ENCODE measurements at regions not wholly inside any gene's neighbourhood (a gene's known extent, or its start where the extent isn't known, plus 50 kb on each side); places are given as distances from the start of the nearest gene placed in this dataset.

DNA sequence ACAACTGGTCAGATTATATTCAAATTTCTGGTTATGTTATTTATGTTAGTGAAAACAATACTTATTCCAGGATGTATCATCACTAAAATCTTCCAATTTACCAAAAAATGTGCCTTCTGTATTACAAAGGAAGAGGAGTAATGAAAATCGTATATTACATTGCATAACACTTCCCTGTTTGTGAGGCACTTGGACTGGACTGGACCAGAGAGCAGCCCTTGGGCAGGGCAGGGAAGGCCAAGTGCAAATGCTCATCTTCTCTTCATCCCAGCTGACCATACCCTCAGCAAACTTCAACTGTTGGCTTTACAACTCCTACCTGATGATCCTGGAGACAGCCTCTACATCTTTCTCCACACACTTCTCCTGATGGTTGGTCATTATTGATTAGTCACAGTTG is 285.7 kb upstream of the MME start:
- Histone ChIP-seq H3K36me3 (no peaks in the 10 kb centered on the region), H3K27ac (peak overlapping the region in 1 of 5 donors; percentile 40), H3K4me1 (peaks cover 0 to 3% (median 0%) of the 10 kb centered on the region in 4 donors), H3K27me3 (no peaks in the 10 kb centered on the region), H3K9me3 (no peaks in the 10 kb centered on the region), H3K4me3 (no peak overlapping the region)
- 65 to 74% (median 70%) methylated on average over 1 of the region's 1 CpG for WGBS, 5 donors
- intact Hi-C loops (cut with DNase I; ENCODE audit: low total_unique reads) = no loop called here
- TF ChIP-seq POLR2A (IDR thresholded peaks at IDR 0.05) (no peak), POLR2AphosphoS5 (IDR thresholded peaks at IDR 0.05) (no peak), EP300 (IDR thresholded peaks at IDR 0.05) (no peak), CTCF (IDR thresholded peaks at IDR 0.05) (no peak)
- no peak for DNase-seq

DNA sequence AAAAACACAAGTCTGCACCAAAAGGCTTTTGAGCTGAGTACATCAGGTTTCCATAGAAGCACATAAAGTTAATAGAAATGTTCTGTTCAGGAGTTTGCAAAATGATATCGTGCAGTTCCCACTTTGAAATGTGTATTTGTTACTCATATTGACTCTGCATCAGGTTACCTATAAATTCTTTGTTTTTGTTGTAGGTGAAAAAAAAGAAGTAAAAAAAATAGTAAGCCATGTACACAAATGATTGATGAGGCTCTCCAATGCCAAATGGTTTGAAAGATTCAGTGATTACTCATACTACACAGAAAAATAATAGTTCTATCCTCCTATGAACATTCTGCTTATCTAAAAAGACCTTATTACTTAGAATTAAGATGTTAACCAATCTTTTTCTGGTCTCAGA is 287.3 kb upstream of the MME start:
- no peak overlapping the region for H3K4me3 ChIP-seq
- H3K36me3 ChIP-seq = no peaks in the 10 kb centered on the region
- no peak for DNase-seq
- H3K4me1 ChIP-seq = peaks cover 0 to 3% (median 0%) of the 10 kb centered on the region in 4 donors
- no peaks in the 10 kb centered on the region for H3K9me3 ChIP-seq
- 38 to 66% (median 48%) methylated on average over 1 of the region's 1 CpG for WGBS, 5 donors
- H3K27ac ChIP-seq = no peak overlapping the region
- no peaks in the 10 kb centered on the region for H3K27me3 ChIP-seq
- intact Hi-C loops (cut with DNase I; ENCODE audit: low total_unique reads) = no loop called here
- TF ChIP-seq POLR2A (IDR thresholded peaks at IDR 0.05) = no peak
- no peak for TF ChIP-seq POLR2AphosphoS5 (IDR thresholded peaks at IDR 0.05)
- no peak for TF ChIP-seq EP300 (IDR thresholded peaks at IDR 0.05)
- TF ChIP-seq CTCF (IDR thresholded peaks at IDR 0.05) = no peak

DNA sequence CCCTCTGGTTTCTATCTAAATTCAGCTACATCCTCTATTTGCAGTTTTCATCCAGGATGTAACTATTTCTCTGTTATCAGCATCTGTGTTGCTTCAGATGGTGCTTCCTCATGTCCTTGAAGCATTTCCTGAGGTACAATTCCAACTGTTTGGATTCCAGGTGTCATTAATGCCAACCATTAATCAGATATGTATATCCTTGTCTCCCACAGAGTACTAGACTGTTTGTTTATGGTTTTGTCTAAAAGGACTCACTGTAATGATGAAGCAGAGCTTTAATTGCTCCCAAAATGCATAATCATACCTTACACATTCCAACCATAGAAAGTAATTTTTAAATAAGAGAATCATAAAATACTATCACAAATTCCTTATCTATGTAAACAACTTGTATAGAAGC is 288.5 kb upstream of the MME start:
- Histone ChIP-seq H3K9me3 (no peaks in the 10 kb centered on the region), H3K27me3 (no peaks in the 10 kb centered on the region), H3K27ac (no peak overlapping the region), H3K4me3 (no peak overlapping the region), H3K4me1 (peaks cover 0 to 3% (median 0%) of the 10 kb centered on the region in 4 donors), H3K36me3 (no peaks in the 10 kb centered on the region)
- TF ChIP-seq POLR2AphosphoS5 (IDR thresholded peaks at IDR 0.05) (no peak), EP300 (IDR thresholded peaks at IDR 0.05) (no peak), POLR2A (IDR thresholded peaks at IDR 0.05) (no peak), CTCF (IDR thresholded peaks at IDR 0.05) (no peak)
- DNase-seq = peak in 1 of 2 donors; percentile 10
- intact Hi-C loops (cut with DNase I; ENCODE audit: low total_unique reads) = no loop called here

DNA sequence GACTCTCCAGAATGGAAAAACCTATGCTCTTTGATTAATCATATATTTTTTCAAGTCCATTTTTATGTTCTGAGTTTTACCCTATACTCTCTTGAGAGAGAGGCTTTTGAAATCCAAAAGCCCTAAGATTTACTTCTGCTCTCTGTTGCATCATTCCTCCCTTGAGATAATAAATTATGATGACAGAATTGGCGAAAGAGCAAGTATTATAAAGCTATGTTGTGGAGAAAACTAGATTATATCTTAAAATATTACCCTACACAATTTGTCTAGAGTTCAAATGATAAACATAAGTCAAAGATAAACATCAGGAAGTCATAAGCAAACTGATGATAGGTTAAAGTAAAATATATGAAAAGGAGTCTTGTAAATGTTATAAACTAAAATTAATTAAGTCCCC is 293.4 kb upstream of the MME start:
- Histone ChIP-seq H3K27ac (no peak overlapping the region), H3K4me1 (no peaks in the 10 kb centered on the region), H3K9me3 (no peaks in the 10 kb centered on the region), H3K4me3 (no peak overlapping the region), H3K27me3 (no peaks in the 10 kb centered on the region), H3K36me3 (no peaks in the 10 kb centered on the region)
- WGBS, 5 donors = 32 to 63% (median 52%) methylated on average over 1 of the region's 1 CpG
- TF ChIP-seq CTCF (IDR thresholded peaks at IDR 0.05) = no peak
- TF ChIP-seq EP300 (IDR thresholded peaks at IDR 0.05) = no peak
- TF ChIP-seq POLR2A (IDR thresholded peaks at IDR 0.05) = no peak
- no peak for TF ChIP-seq POLR2AphosphoS5 (IDR thresholded peaks at IDR 0.05)
- peak in 1 of 2 donors; percentile 62 for DNase-seq
- intact Hi-C loops (cut with DNase I; ENCODE audit: low total_unique reads) = no loop called here

Measured in stomach (tissue), 8 donors.